HCT116 (cell line): ENCODE measurements at regions not wholly inside any gene's neighbourhood (a gene's known extent, or its start where the extent isn't known, plus 50 kb on each side); places are given as distances from the start of the nearest gene placed in this dataset.

ENCODE experiments used
- ATAC-seq: fragments of 200-7000 bp; cut with Tn5 transposase; 2 replicates; pipeline ENCODE4 v1.9.1; 2020; ENCODE audit warnings: mild to moderate bottlenecking, moderate library complexity
- BruUV-seq: library from RNA; stranded (reverse); fragments of 400-500 nt; replicated peaks from 2 replicates; lab custom pipeline; 2021; lab: Mats Ljungman, UMichigan
- CTCF ChIA-PET: fragments of 300-600 bp; sonication (Branson Sonifier 250); formaldehyde crosslinking; loops from one replicate; lab custom pipeline; 2021; ENCODE audit warnings: antibody characterized with exemption; lab: Charles Lee
- POLR2A ChIA-PET: fragments of 300-600, 350-600 bp; sonication (Branson Sonifier 250); formaldehyde crosslinking; loops from one replicate; lab custom pipeline; 2021; ENCODE audit warnings: antibody characterized with exemption; lab: Charles Lee
- RAD21 ChIA-PET, 2 experiments: fragments of 300-600 bp; sonication (Branson Sonifier 250); formaldehyde crosslinking; loops; one replicate each; lab custom pipeline; 2023; ENCODE audit warnings: low total read pairs in 2 of 2; ENCODE audit not compliant: uncharacterized antibody in 2 of 2, unreplicated experiment in 2 of 2, low non-redundant PET in 1 of 2; lab: Charles Lee
- DNase-seq: peaks from one replicate; pipeline ENCODE4 v3.0.0-alpha.2; 2010; ENCODE audit warnings: low read depth, low spot score
- H2AFZ ChIP-seq: fragments of 200-600 bp; shearing (Covaris generic), sonication (generic); 2 replicates; pipeline ENCODE4 v1.6.1; 2017; ENCODE audit warnings: low read depth, mixed run types, mixed read lengths, antibody characterized with exemption, low read length; ENCODE audit not compliant: poor library complexity, severe bottlenecking
- H3K27ac ChIP-seq: 2 replicates; pipeline ENCODE4 v1.5.1; 2012; ENCODE audit warnings: low read depth, low read length
- H3K27me3 ChIP-seq: fragments of 200-600 bp; sonication (generic); 2 replicates; pipeline ENCODE4 v1.6.1; 2016; ENCODE audit warnings: mixed run types, low read length, mixed read lengths; ENCODE audit not compliant: insufficient read depth
- H3K36me3 ChIP-seq, 2 experiments: fragments of 200-500 bp in 1 of 2; fragments of 200-600 bp in 1 of 2; sonication (Bioruptor generic) in 1 of 2; sonication (generic) in 1 of 2; 2 replicates each; pipeline versions ENCODE4 v1.5.1 to v1.6.1; 2014 to 2016; ENCODE audit warnings: low read length in 2 of 2, inconsistent platforms in 1 of 2, mixed read lengths in 1 of 2, mixed run types in 1 of 2; ENCODE audit not compliant: insufficient read depth in 2 of 2, control insufficient read depth in 1 of 2
- H3K4me1 ChIP-seq, 2 experiments: fragments of 200-600 bp in 1 of 2; sonication (generic) in 1 of 2; 2 replicates each; pipeline versions ENCODE4 v1.5.1 to v1.6.1; 2012 to 2017; ENCODE audit warnings: low read length in 2 of 2, inconsistent platforms in 1 of 2, mild to moderate bottlenecking in 1 of 2, mixed read lengths in 1 of 2, mixed run types in 1 of 2, moderate library complexity in 1 of 2; ENCODE audit not compliant: insufficient read depth in 2 of 2, control insufficient read depth in 1 of 2
- H3K4me2 ChIP-seq: fragments of 200-600 bp; sonication (generic); 2 replicates; pipeline ENCODE4 v1.6.1; 2017; ENCODE audit warnings: mixed run types, low read length, mixed read lengths
- H3K4me3 ChIP-seq, 2 experiments: fragments of 200-600 bp in 1 of 2; sonication (generic) in 1 of 2; replicated peaks in 1 of 2; 2 replicates each; pipeline ENCODE4 v1.5.1; 2011 to 2016; ENCODE audit warnings: low read length in 2 of 2, control low read depth in 1 of 2, low read depth in 1 of 2, mild to moderate bottlenecking in 1 of 2, mixed read lengths in 1 of 2, mixed run types in 1 of 2
- H3K79me2 ChIP-seq: fragments of 200-600 bp; sonication (generic); 2 replicates; pipeline ENCODE4 v1.6.1; 2017; ENCODE audit warnings: mild to moderate bottlenecking, mixed run types, low read length, moderate library complexity, mixed read lengths; ENCODE audit not compliant: insufficient read depth
- H3K9ac ChIP-seq: fragments of 200-600 bp; sonication (generic); 2 replicates; pipeline ENCODE4 v1.6.1; 2016; ENCODE audit warnings: low read length, mixed read lengths
- H3K9me2 ChIP-seq: fragments of 200-600 bp; sonication (generic), shearing (Covaris generic); 2 replicates; pipeline ENCODE4 v1.6.1; 2017; ENCODE audit warnings: mixed run types, mild to moderate bottlenecking, moderate library complexity; ENCODE audit not compliant: insufficient read depth
- H3K9me3 ChIP-seq, 2 experiments: fragments of 200-500 bp in 1 of 2; fragments of 200-600 bp in 1 of 2; sonication (Bioruptor generic) in 1 of 2; sonication (generic) in 1 of 2; 2 replicates each; pipeline ENCODE4 v1.6.1; 2014 to 2017; ENCODE audit warnings: low read length in 2 of 2, mixed read lengths in 2 of 2, inconsistent platforms in 1 of 2, low read depth in 1 of 2, mild to moderate bottlenecking in 1 of 2, mixed run types in 1 of 2, moderate library complexity in 1 of 2; ENCODE audit not compliant: control insufficient read depth in 1 of 2, insufficient read depth in 1 of 2
- H4K20me1 ChIP-seq: fragments of 200-600 bp; sonication (generic), shearing (Covaris generic); 2 replicates; pipeline ENCODE4 v1.6.1; 2017; ENCODE audit warnings: mixed run types, mild to moderate bottlenecking, moderate library complexity; ENCODE audit not compliant: insufficient read depth
- CBX3 ChIP-seq: IDR thresholded peaks from 2 replicates; pipeline ENCODE4 v1.6.1; 2012; ENCODE audit warnings: low read depth
- POLR2A ChIP-seq: IDR thresholded peaks from 2 replicates; pipeline ENCODE4 v1.7.0; 2011; ENCODE audit warnings: borderline replicate concordance; ENCODE audit not compliant: insufficient read depth, insufficient read length; ENCODE audit errors: extremely low read depth
- RAD21 ChIP-seq: IDR thresholded peaks from 2 replicates; pipeline ENCODE4 v1.6.1; 2012; ENCODE audit warnings: low read depth, mild to moderate bottlenecking
- TCF7L2 ChIP-seq: IDR thresholded peaks from 2 replicates; pipeline ENCODE4 v1.7.0; 2011; ENCODE audit warnings: borderline replicate concordance, inconsistent platforms; ENCODE audit not compliant: insufficient read depth, insufficient read length; ENCODE audit errors: extremely low read depth
- YY1 ChIP-seq: IDR thresholded peaks from 2 replicates; pipeline ENCODE4 v1.6.1; 2011; ENCODE audit warnings: low read length, low read depth, moderate library complexity, mild to moderate bottlenecking; ENCODE audit not compliant: insufficient replicate concordance; ENCODE audit errors: extremely low read depth
- ZFX ChIP-seq: fragments of 450-650 bp; IDR thresholded peaks from 2 replicates; pipeline ENCODE4 v1.6.1; 2017
- intact Hi-C: fragments of 100-400 bp; cut with micrococcal nuclease; formaldehyde crosslinking; loops from 2 replicates; pipeline ENCODE4 v1.10.0; 2022
- TF ChIP-seq, protein P1 (sequence below): IDR thresholded peaks from 2 replicates; pipeline ENCODE4 v1.6.1; 2012; ENCODE audit warnings: low read depth

DNA sequence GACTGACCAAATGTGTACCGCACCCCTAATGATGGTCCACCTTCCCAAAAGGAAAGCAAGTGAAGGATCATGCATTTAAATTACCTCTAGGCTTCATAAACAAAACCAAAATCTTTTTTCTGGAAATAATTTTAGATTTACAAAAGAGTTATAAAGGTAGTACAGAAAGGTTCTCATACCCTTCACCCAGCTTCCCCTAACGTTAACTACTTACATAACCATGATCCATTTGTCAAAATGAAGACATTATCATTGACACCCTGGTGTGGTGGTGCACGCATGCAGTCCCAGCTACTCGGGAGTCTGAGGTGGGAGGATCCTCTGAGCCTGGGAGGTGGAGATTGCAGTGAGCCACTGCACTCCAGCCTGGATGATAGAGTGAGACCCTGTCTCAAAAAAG, 75.1 kb upstream of the TCF7L2 start:
- Histone ChIP-seq H3K27me3 (no peaks in the 10 kb centered on the region), H3K4me1 (peaks cover 6 to 25% of the 10 kb centered on the region in 2 experiments), H4K20me1 (no peaks in the 10 kb centered on the region), H3K36me3 (0 out of 4 replicates have a peak, but pooled peaks cover 0 to 4% of the 10 kb centered on the region in 2 experiments), H3K79me2 (no peaks in the 10 kb centered on the region)
- POLR2A ChIA-PET = no interaction called here
- TF ChIP-seq YY1 (no peak), TCF7L2 (no peak), POLR2A (no peak), CBX3 (no peak), ZFX (no peak), RAD21 (no peak)
- TF ChIP-seq, protein P1, sequence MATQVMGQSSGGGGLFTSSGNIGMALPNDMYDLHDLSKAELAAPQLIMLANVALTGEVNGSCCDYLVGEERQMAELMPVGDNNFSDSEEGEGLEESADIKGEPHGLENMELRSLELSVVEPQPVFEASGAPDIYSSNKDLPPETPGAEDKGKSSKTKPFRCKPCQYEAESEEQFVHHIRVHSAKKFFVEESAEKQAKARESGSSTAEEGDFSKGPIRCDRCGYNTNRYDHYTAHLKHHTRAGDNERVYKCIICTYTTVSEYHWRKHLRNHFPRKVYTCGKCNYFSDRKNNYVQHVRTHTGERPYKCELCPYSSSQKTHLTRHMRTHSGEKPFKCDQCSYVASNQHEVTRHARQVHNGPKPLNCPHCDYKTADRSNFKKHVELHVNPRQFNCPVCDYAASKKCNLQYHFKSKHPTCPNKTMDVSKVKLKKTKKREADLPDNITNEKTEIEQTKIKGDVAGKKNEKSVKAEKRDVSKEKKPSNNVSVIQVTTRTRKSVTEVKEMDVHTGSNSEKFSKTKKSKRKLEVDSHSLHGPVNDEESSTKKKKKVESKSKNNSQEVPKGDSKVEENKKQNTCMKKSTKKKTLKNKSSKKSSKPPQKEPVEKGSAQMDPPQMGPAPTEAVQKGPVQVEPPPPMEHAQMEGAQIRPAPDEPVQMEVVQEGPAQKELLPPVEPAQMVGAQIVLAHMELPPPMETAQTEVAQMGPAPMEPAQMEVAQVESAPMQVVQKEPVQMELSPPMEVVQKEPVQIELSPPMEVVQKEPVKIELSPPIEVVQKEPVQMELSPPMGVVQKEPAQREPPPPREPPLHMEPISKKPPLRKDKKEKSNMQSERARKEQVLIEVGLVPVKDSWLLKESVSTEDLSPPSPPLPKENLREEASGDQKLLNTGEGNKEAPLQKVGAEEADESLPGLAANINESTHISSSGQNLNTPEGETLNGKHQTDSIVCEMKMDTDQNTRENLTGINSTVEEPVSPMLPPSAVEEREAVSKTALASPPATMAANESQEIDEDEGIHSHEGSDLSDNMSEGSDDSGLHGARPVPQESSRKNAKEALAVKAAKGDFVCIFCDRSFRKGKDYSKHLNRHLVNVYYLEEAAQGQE = no peak
- TF ChIP-seq, all 23 proteins: peak for 0
- no peaks in the 10 kb centered on the region for H3K9me2 ChIP-seq
- peaks cover 8 to 10% of the 10 kb centered on the region in 2 experiments; a peak in 2 of 4 replicates for H3K9me3 ChIP-seq
- no peak overlapping the region for H3K27ac ChIP-seq
- peak; percentile 26; the same call in 1 of the 2 replicates for ATAC-seq
- intact Hi-C loops = no loop called here
- RAD21 ChIA-PET = interaction anchor here in 1 of 2 experiments (0.9 kb wide), 1 partner anchor 510 kb away, joined by 3 read pairs; no protein-coding TSS in a partner anchor
- DNase-seq = no peak
- no TSS peak for BruUV-seq
- no peak overlapping the region for H3K9ac ChIP-seq
- CTCF ChIA-PET = no interaction called here
- H3K4me3 ChIP-seq = no peak overlapping the region
- peak overlapping the region; percentile 48 for H3K4me2 ChIP-seq
- H2AFZ ChIP-seq = no peak overlapping the region
